CD4-positive, alpha-beta T cell treated with Interleukin-12 subunit alpha and Interleukin-12 subunit beta, for 1 hour (primary cell): ENCODE measurements at regions not wholly inside any gene's neighbourhood (a gene's known extent, or its start where the extent isn't known, plus 50 kb on each side); places are given as distances from the start of the nearest gene placed in this dataset.
"Not testable (repeated sequence)": the region's sequence is repeated elsewhere in the genome, so short reads cannot be mapped to it uniquely, and the experiment has no call there.

Experiments used
- DNase-seq: peaks from one replicate; pipeline ENCODE4 v3.0.0-alpha.2; 2020

DNA sequence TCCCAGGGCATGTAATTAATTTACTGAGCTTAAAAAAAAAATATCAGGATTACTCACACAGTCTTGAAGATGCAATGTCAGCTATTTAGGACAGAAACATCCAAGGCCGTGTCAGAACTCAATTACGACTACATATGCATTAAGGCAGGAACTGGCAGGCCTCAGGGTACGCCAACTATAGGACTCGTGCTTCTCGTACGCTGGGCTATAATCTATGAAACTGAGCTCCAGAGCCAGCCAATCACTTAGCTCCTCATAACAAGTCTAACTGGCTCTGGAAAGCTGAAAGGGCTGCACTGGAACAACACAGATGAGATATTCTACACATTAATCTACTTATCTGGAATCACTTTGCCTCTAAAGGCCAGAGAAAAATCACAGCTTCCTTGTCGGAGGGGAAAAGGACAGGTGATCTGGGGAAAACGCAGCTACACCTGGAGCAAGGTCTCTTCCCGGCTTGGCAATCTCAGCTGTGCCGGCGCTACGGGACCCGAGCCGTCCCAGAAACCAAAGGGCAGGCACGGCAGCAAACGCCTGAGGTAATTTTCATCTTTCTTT is 212.0 kb downstream of the DEPDC1B start:
- DNase-seq = no peak

- no peak for DNase-seq
These were observed 212.5 kb downstream of the DEPDC1B start for GRCh38 chr5:60487476-60487875.

DNA sequence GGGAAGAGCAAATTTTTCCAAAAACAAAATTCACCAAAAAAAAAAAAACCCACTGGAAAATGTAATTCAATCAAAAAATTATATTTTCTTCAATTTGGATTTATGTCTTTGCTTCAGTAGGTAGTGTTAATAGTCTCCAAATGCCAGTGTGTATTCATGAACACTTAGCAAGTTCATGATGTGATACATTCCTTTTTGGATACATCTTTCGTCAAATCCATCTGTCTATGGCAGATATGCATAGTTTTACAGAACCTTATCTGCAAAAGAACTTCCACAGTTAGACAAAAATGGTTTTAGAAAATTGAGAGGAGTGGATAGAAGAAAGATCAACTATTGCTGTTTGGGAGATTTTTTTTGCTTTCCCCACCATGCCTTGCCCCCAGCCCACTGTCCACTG is 214.6 kb downstream of the DEPDC1B start:
- DNase-seq = no peak

GRCh38 chr5:60483050-60483449 is 216.9 kb downstream of the DEPDC1B start:
- DNase-seq = no peak

DNA sequence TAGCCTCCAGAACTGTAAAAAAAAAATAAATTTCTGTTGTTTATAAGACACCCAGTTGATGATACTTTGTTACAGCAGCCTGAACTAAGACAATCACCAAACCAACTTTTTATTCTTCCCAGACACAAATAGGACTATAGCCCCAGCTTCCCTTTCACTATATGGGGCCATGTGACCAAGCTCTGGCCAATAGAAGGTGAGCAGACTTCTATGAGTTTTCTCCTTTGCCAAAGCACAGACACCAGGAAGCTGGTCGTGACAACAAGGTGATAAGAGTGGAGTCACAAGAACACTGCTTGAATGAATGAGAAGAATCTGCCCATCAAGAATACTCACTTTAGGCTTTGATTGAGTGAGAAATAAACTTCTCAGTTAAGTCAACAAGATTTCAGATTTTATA is 217.7 kb downstream of the DEPDC1B start:
- DNase-seq = no peak

DNA sequence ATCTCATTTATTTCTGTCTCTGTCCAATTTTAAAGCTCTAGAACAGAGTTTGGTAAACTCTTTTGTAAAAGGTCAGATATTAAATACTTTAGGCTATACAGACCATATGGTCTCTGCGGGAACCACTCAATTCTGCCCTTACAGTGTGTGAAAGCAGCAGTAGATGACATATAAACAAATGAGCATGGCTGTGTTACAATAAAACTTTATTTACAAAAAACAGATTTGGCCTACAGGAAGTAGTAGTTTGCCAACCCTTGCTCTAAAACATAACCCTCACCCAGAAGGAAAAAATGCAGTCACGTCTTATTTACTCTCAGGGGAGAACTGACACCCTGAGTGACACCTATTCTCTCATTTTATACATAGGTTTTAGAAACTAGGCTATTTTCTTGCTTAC is 220.4 kb downstream of the DEPDC1B start:
- no peak for DNase-seq

DNA sequence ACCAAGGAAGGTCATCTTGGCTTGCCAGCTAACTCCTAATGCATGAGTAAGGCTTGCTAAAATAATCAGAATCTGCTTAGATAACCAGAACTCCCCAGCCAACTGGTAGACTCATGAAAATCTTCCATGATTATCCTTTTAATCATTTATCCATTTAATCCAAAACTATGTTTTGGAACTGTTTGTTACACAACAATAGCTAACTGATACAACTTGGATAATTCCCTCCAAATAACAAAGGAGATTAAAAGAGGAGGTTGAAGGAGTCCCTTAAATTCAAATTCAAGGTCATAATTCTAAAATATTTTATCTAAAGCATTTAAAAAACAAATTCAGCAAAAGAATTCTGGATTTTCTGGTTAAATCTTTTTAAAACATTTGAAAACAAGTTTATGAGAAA is 222.1 kb downstream of the DEPDC1B start:
- no peak for DNase-seq

DNA sequence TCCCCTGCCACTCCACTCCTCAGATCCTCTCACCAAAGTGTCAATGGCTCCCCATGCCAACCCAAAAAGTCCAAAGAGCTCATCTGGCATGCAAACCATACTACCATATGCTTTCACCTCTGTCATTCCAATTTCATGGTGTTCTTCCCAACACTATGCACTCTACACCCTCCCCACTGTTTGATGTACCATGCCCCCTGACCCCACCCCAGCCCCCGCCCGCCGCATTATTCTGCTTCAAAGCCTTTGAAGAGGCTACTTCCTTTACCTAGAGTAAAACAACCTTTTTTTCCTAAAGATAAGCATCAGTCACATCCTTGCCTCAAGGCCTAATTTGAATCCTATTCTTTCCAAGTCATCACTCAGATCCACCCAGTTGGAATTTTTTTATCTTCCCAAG is 226.3 kb downstream of the DEPDC1B start:
- DNase-seq = no peak

DNA sequence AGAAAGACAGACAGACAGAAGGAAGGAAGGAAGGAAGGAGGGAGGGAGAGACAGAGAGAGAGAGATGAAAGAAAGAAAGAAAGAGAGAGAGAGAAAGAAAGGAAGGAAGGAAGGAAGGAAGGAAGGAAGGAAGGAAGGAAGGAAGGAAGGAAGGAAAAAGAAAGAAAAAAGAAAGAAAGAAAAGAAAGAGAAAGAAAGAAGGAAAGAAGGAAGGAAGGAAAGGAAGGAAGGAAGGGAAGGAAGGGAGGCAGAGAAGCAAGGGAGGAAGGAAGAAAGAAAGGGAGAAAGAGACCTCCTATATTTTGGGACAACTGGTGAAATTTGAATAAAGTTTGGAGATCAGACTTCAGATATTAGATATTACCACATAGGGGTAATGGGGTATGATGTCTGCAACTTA is 226.9 kb downstream of the DEPDC1B start:
- not testable (repeated sequence) for DNase-seq

- no peak for DNase-seq
These were observed 229.1 kb downstream of the DEPDC1B start for GRCh38 chr5:60470881-60471280.

DNA sequence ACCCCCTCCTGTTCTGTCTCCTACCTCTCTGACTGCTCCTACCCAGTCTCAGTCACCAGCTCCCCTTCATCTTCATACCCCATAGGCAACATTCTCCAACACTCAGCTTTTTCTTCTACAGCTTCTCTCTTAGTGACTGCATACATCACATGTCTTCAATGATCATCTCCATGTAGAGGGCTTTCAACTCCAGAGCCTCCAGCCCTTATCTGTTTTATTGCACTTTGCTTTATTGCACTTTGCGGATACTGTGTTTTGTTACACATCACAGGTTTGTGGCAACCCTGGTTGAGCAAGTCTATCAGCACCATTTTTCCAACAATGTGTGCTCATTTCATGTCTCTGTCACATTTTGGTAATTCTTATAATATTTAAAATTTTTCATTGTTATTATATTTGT is 230.7 kb downstream of the DEPDC1B start:
- no peak for DNase-seq

- DNase-seq = no peak
These were observed 236.6 kb downstream of the DEPDC1B start for GRCh38 chr5:60463179-60463868.

- no peak for DNase-seq
These were observed 241.3 kb downstream of the DEPDC1B start for GRCh38 chr5:60458666-60459065.

DNA sequence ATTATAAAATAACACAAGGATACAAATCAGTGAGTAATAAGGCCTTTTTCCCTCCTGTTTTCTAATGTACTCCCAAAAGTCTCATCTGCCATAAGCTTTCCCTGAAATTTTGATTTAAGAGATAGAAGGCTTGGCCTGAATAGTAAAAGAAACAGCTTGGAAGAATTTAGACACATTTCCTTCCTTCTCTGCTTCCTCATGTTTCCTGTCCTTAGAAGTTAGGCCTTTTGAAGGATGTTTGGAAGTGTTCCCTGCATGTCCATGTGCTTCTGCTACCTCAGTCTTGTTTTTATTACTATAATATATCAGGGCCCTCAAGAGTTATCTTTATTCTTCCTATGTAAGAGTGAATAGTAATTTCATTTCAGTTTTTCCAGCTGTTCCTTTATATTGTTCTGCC is 242.7 kb downstream of the DEPDC1B start:
- no peak for DNase-seq

DNA sequence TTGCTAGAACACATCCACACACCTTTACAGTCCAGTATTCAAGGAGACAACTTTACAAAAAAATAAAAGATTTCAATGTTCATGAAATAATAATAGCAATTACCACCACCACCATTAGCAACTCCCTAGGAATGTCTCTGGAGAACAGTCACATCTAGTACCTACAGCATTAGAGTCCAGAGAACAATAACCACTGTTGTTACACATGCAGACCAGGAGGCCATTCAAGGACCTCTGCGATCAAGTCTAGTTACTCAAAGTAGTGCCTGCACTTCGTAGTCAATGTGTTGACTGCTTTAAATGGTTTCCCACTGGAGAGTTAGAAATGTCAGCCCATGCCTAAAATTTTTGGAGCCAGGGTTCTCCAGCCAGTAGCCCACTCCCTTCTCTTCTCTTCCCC is 244.4 kb downstream of the DEPDC1B start:
- no peak for DNase-seq

DNA sequence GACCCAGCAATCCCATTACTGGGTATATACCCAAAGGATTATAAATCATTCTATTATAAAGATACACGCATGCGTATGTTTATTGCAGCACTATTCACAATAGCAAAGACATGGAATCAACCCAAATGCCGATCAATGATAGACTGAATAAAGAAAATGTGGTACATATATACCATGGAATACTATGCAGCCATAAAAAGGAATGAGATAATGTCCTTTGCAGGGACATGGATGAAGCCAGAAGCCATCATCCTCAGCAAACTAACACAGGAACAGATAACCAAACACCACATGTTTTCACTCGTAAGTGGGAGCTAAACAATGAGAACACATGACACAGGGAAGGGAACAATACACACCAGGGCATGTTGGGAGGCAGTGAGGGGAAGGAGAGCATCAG is 245.7 kb downstream of the DEPDC1B start:
- DNase-seq = not testable (repeated sequence)

DNA sequence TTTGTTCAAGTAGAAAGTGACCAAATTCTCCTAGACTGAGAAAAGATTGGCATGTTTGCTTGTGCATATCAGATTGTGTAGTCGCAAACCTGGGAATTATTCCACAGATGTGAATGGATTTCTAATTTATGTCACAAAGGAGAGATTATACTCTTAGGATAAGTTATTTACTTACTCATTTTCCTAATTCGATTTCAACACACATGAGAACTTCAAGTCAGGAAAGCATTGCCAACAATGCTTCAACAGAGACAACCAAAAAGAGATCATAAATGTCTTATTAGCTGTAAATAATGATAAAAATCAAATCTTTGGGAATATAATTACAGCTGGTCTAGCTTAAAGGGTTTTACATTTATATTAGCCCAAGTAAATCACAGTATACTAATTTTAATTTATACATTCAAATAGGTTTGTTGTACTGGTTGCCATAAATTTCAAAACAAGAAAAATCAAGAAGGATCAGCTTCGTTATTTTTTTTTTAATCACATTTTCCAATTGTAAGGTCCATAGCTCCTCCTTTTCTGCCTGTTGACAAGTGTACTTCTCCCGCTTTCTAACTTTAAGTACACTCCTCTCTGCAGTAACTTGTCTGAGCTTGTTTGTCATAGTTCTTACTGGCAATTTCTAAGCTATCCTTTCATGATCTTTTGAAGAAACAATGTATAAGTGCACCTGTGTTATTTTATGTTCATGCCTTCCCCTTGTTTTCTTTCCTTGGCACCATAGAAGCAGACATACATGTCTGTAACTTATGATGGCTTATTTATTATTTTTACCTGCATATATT is 246.6 kb downstream of the DEPDC1B start:
- no peak for DNase-seq

- no peak for DNase-seq
These were observed 251.4 kb downstream of the DEPDC1B start for GRCh38 chr5:60448600-60448999.

DNA sequence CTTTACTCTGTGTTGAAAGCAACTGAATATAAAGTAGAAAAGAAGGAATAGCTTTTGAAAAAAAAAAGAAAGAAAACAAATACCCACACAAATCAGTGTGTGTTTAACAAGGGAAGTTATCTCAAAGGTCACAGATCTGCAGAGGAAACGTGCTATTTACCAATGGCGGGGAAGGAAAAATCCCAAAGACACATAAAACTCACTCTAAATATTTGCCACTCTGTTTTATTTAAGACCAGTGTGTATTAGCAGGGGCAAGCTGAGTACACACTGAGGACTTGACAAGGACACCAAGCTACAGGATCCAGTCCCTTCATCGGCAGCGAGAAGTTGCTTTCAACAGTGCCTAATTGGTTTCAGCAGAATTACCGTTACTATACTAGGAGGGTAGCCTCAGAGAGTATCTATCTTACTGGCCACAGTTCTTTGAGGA is 252.5 kb downstream of the DEPDC1B start:
- DNase-seq = no peak

- DNase-seq = no peak
These were observed 253.0 kb downstream of the DEPDC1B start for GRCh38 chr5:60446917-60447316.

DNA sequence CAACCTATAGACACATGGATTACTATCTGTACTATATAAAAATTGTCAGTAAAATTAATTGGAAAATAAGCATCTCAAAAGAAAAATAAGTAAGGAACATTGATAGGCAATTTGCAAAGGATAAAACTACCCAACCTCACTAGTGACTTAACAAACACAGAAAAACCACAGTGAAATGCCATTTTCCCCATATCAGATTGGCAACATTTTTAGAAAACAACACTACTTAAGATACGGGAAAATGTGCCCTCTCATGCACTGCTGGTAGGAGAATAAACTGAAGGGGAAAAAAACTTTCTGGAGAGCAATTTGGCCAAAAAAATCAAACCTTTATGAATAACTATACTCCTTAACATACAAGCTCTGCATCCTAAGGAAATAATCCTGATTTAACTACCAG is 254.0 kb downstream of the DEPDC1B start:
- no peak for DNase-seq

GRCh38 chr5:60445427-60445826 is 254.5 kb downstream of the DEPDC1B start:
- DNase-seq = no peak

- no peak for DNase-seq
These were observed 255.2 kb downstream of the DEPDC1B start for GRCh38 chr5:60444661-60445360.

DNA sequence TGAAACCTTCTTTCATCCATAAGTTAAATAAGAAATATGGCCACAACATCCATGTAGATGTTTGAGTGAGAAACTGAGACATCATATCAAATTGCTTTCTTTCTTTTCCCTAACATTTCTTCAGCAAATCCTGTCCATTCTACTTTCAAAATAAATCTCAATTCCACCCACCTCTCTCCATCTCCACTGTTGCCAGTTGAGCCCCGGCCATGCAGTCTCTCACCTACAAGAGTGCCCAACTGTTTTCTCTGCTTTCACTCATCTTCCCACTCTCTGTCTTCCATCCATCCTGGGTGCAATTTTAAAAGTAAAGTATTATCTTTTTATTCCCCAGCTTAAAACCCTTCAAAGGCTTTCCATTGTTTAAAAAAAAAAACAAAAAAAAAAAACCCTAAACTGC is 260.4 kb downstream of the DEPDC1B start:
- DNase-seq = no peak
